ENCODE measurements at regions not wholly inside any gene's neighbourhood (a gene's known extent, or its start where the extent isn't known, plus 50 kb on each side); places are given as distances from the start of the nearest gene placed in this dataset.

- TF ChIP-seq CTCF (IDR thresholded peaks at IDR 0.05 in 4 of 5, conservative IDR thresholded peaks at IDR 0.05 in 1 of 5), result no peak
- TF ChIP-seq POLR2A (IDR thresholded peaks at IDR 0.05), result no peak
These were observed 507.7 kb downstream of the PDHA2 start for GRCh38 chr4:96347582-96347981.
